UCSD-AML1 (cell line): ENCODE measurements at regions not wholly inside any gene's neighbourhood (a gene's known extent, or its start where the extent isn't known, plus 50 kb on each side); places are given as distances from the start of the nearest gene placed in this dataset.

Experiments used
- DNase-seq: peaks from one replicate; lab custom pipeline; 2025; ENCODE audit not compliant: unreplicated experiment; lab: John Stamatoyannopoulos, UW

GRCh38 chr3:148253713-148254112 is 444.0 kb upstream of the AGTR1 start:
- no peak for DNase-seq

- DNase-seq = no peak
Measured at GRCh38 chr3:148254402-148254801, 443.3 kb upstream of the AGTR1 start.

GRCh38 chr3:148255981-148256969 is 441.4 kb upstream of the AGTR1 start:
- DNase-seq = no peak

GRCh38 chr3:148262980-148263379 is 434.7 kb upstream of the AGTR1 start:
- DNase-seq = no peak

- no peak for DNase-seq
Measured at GRCh38 chr3:148265841-148266240, 431.9 kb upstream of the AGTR1 start.

GRCh38 chr3:148266341-148266740 is 431.4 kb upstream of the AGTR1 start:
- no peak for DNase-seq

GRCh38 chr3:148269816-148270215 is 427.9 kb upstream of the AGTR1 start:
- no peak for DNase-seq

GRCh38 chr3:148280623-148281242 is 417.0 kb upstream of the AGTR1 start:
- DNase-seq = no peak

- DNase-seq = no peak
Measured at GRCh38 chr3:148289159-148289558, 408.5 kb upstream of the AGTR1 start.

GRCh38 chr3:148297013-148297412 is 400.7 kb upstream of the AGTR1 start:
- DNase-seq = no peak

GRCh38 chr3:148307443-148307843 is 390.3 kb upstream of the AGTR1 start:
- no peak for DNase-seq

GRCh38 chr3:148309390-148310035 is 388.2 kb upstream of the AGTR1 start:
- DNase-seq = peak; percentile 4

- DNase-seq = no peak
Measured at GRCh38 chr3:148315756-148316155, 381.9 kb upstream of the AGTR1 start.

- no peak for DNase-seq
Measured at GRCh38 chr3:148318240-148318639, 379.5 kb upstream of the AGTR1 start.

- peak; percentile 3 for DNase-seq
Measured at GRCh38 chr3:148319161-148319915, 378.4 kb upstream of the AGTR1 start.

GRCh38 chr3:148319960-148320359 is 377.7 kb upstream of the AGTR1 start:
- DNase-seq = no peak

GRCh38 chr3:148329481-148330235 is 368.0 kb upstream of the AGTR1 start:
- DNase-seq = no peak

- DNase-seq = no peak
Measured at GRCh38 chr3:148330542-148330941, 367.2 kb upstream of the AGTR1 start.

GRCh38 chr3:148331081-148331846 is 366.4 kb upstream of the AGTR1 start:
- no peak for DNase-seq

- no peak for DNase-seq
Measured at GRCh38 chr3:148332509-148332908, 365.2 kb upstream of the AGTR1 start.
